HepG2 (cell line): ENCODE measurements at regions not wholly inside any gene's neighbourhood (a gene's known extent, or its start where the extent isn't known, plus 50 kb on each side); places are given as distances from the start of the nearest gene placed in this dataset.
A peak's percentile ranks its signal among the peaks of the same experiment; 100 is the strongest.

Experiments used
- ARID2 ChIP-seq: sonication (generic); formaldehyde crosslinking; IDR thresholded peaks from 2 replicates; pipeline ENCODE4 v1.8.1; 2022; ENCODE audit warnings: mild to moderate bottlenecking, missing genetic modification reagents, borderline replicate concordance
- BCL6 ChIP-seq: IDR thresholded peaks from 2 replicates; pipeline ENCODE4 v1.6.1; 2016; ENCODE audit warnings: missing genetic modification reagents, missing compliant biosample characterization
- ETV6 ChIP-seq: sonication (generic); formaldehyde crosslinking; conservative IDR thresholded peaks from 2 replicates; pipeline ENCODE4 v1.4.0; 2020; ENCODE audit warnings: missing genetic modification reagents
- KDM1A ChIP-seq: IDR thresholded peaks from 2 replicates; pipeline ENCODE4 v1.6.1; 2016; ENCODE audit warnings: missing compliant biosample characterization
- PAX8 ChIP-seq: sonication (generic); formaldehyde crosslinking; IDR thresholded peaks from 2 replicates; pipeline ENCODE4 v1.8.0; 2022; ENCODE audit warnings: mild to moderate bottlenecking, missing genetic modification reagents, borderline replicate concordance
- RBFOX2 ChIP-seq: fragments of 200-400 bp; formaldehyde crosslinking; IDR thresholded peaks from 2 replicates; pipeline ENCODE4 v1.6.1; 2017; ENCODE audit warnings: low read depth, mild to moderate bottlenecking, low read length
- SALL1 ChIP-seq: sonication (generic); formaldehyde crosslinking; IDR thresholded peaks from 2 replicates; pipeline ENCODE4 v1.8.0; 2022; ENCODE audit warnings: mild to moderate bottlenecking, missing genetic modification reagents
- SKIL ChIP-seq: sonication (generic); formaldehyde crosslinking; IDR thresholded peaks from 2 replicates; pipeline ENCODE4 v1.8.0; 2022; ENCODE audit warnings: missing genetic modification reagents, mild to moderate bottlenecking, moderate library complexity, borderline replicate concordance
- TEF ChIP-seq: sonication (generic); formaldehyde crosslinking; IDR thresholded peaks from 2 replicates; pipeline ENCODE4 v1.5.0; 2020; ENCODE audit warnings: missing genetic modification reagents
- ZMYM3 ChIP-seq: sonication (generic); formaldehyde crosslinking; IDR thresholded peaks from 2 replicates; pipeline ENCODE4 v1.5.1; 2020; ENCODE audit warnings: mild to moderate bottlenecking, missing genetic modification reagents
- ZNF7 ChIP-seq: IDR thresholded peaks from 2 replicates; pipeline ENCODE4 v1.6.1; 2016; ENCODE audit warnings: missing biosample characterization, missing genetic modification reagents
- TF ChIP-seq, protein P1 (sequence below): sonication (generic); formaldehyde crosslinking; conservative IDR thresholded peaks from 2 replicates; pipeline ENCODE4 v1.4.0; 2020; ENCODE audit warnings: missing genetic modification reagents
- TF ChIP-seq, protein P2 (sequence below), 2 experiments: sonication (generic) in 1 of 2; formaldehyde crosslinking in 1 of 2; IDR thresholded peaks; 2 replicates each; pipeline versions ENCODE4 v1.6.1 to v1.9.0; 2014 to 2022; ENCODE audit warnings: antibody characterized with exemption in 1 of 2, borderline replicate concordance in 1 of 2, inconsistent platforms in 1 of 2, low read depth in 1 of 2, missing genetic modification reagents in 1 of 2
- TF ChIP-seq, protein P3 (sequence below): sonication (generic); formaldehyde crosslinking; IDR thresholded peaks from 2 replicates; pipeline ENCODE4 v1.4.0; 2020; ENCODE audit warnings: missing genetic modification reagents, borderline replicate concordance
- TF ChIP-seq, protein P4 (sequence below): sonication (generic); formaldehyde crosslinking; IDR thresholded peaks from 2 replicates; pipeline ENCODE4 v1.4.0; 2020; ENCODE audit warnings: missing genetic modification reagents

GRCh38 chr1:213679153-213679552 is 308.6 kb upstream of the PROX1 start (continued):
- peak; percentile 40; the same call in 1 of the 2 replicates for TF ChIP-seq SALL1 (CRISPR knock-in tag)
- TF ChIP-seq TEF (CRISPR knock-in tag) = no peak
- TF ChIP-seq SKIL (CRISPR knock-in tag) = no peak
- TF ChIP-seq, protein P1, sequence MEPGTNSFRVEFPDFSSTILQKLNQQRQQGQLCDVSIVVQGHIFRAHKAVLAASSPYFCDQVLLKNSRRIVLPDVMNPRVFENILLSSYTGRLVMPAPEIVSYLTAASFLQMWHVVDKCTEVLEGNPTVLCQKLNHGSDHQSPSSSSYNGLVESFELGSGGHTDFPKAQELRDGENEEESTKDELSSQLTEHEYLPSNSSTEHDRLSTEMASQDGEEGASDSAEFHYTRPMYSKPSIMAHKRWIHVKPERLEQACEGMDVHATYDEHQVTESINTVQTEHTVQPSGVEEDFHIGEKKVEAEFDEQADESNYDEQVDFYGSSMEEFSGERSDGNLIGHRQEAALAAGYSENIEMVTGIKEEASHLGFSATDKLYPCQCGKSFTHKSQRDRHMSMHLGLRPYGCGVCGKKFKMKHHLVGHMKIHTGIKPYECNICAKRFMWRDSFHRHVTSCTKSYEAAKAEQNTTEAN = no peak
- TF ChIP-seq KDM1A (CRISPR knock-in tag) = 0 out of 2 replicates have a peak, but pooled peaks have one; percentile 60
- TF ChIP-seq, protein P2, sequence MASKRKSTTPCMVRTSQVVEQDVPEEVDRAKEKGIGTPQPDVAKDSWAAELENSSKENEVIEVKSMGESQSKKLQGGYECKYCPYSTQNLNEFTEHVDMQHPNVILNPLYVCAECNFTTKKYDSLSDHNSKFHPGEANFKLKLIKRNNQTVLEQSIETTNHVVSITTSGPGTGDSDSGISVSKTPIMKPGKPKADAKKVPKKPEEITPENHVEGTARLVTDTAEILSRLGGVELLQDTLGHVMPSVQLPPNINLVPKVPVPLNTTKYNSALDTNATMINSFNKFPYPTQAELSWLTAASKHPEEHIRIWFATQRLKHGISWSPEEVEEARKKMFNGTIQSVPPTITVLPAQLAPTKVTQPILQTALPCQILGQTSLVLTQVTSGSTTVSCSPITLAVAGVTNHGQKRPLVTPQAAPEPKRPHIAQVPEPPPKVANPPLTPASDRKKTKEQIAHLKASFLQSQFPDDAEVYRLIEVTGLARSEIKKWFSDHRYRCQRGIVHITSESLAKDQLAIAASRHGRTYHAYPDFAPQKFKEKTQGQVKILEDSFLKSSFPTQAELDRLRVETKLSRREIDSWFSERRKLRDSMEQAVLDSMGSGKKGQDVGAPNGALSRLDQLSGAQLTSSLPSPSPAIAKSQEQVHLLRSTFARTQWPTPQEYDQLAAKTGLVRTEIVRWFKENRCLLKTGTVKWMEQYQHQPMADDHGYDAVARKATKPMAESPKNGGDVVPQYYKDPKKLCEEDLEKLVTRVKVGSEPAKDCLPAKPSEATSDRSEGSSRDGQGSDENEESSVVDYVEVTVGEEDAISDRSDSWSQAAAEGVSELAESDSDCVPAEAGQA (IDR thresholded peaks at IDR 0.05; ENCODE audit: low read depth) = no peak
- TF ChIP-seq, protein P2 (CRISPR knock-in tag; IDR thresholded peaks at IDR 0.05; ENCODE audit: borderline replicate concordance) = no peak
- TF ChIP-seq ETV6 = no peak
- TF ChIP-seq, protein P3, sequence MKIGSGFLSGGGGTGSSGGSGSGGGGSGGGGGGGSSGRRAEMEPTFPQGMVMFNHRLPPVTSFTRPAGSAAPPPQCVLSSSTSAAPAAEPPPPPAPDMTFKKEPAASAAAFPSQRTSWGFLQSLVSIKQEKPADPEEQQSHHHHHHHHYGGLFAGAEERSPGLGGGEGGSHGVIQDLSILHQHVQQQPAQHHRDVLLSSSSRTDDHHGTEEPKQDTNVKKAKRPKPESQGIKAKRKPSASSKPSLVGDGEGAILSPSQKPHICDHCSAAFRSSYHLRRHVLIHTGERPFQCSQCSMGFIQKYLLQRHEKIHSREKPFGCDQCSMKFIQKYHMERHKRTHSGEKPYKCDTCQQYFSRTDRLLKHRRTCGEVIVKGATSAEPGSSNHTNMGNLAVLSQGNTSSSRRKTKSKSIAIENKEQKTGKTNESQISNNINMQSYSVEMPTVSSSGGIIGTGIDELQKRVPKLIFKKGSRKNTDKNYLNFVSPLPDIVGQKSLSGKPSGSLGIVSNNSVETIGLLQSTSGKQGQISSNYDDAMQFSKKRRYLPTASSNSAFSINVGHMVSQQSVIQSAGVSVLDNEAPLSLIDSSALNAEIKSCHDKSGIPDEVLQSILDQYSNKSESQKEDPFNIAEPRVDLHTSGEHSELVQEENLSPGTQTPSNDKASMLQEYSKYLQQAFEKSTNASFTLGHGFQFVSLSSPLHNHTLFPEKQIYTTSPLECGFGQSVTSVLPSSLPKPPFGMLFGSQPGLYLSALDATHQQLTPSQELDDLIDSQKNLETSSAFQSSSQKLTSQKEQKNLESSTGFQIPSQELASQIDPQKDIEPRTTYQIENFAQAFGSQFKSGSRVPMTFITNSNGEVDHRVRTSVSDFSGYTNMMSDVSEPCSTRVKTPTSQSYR (CRISPR knock-in tag) = no peak
- TF ChIP-seq PAX8 (CRISPR knock-in tag) = no peak
- TF ChIP-seq RBFOX2 = no peak
- no peak for TF ChIP-seq ZNF7 (CRISPR knock-in tag)
- peak; percentile 16; the same call in 1 of the 2 replicates for TF ChIP-seq BCL6 (CRISPR knock-in tag)
- peak; percentile 94 for TF ChIP-seq ZMYM3 (CRISPR knock-in tag)
- no peak for TF ChIP-seq ARID2 (CRISPR knock-in tag)
- TF ChIP-seq, protein P4, sequence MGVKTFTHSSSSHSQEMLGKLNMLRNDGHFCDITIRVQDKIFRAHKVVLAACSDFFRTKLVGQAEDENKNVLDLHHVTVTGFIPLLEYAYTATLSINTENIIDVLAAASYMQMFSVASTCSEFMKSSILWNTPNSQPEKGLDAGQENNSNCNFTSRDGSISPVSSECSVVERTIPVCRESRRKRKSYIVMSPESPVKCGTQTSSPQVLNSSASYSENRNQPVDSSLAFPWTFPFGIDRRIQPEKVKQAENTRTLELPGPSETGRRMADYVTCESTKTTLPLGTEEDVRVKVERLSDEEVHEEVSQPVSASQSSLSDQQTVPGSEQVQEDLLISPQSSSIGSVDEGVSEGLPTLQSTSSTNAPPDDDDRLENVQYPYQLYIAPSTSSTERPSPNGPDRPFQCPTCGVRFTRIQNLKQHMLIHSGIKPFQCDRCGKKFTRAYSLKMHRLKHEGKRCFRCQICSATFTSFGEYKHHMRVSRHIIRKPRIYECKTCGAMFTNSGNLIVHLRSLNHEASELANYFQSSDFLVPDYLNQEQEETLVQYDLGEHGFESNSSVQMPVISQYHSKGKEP = no peak
